ENCODE measurements at regions not wholly inside any gene's neighbourhood (a gene's known extent, or its start where the extent isn't known, plus 50 kb on each side); places are given as distances from the start of the nearest gene placed in this dataset.

DNA sequence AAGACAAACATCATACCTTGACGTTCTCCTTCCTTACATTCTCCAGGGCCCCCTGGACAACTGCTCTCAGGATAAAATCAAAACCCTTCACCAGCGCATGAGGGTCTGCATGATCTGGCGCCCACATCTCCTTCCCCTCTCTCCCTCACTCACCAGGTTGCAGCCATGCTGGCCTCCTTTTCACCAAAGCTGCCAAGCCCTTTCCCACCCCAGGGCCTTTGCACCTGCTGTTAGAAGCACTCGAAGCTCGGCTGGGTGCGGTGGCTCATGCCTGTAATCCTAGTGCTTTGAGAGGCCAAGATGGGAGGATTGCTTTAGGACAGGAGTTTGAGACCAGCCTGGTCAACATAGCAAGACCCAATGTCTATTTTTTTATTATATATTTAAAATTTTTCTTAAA, 56.1 kb upstream of the NUP50 start:
- H3K4me3 ChIP-seq, result no peak overlapping the region
- H3K27ac ChIP-seq, result no peak overlapping the region
- H3K4me1 ChIP-seq (ENCODE audit: low read depth), result no peaks in the 10 kb centered on the region
- no peak for TF ChIP-seq CTCF (IDR thresholded peaks at IDR 0.05; ENCODE audit: low read depth, low read length)
- no peaks in the 10 kb centered on the region for H3K27me3 ChIP-seq
- no peak for DNase-seq (ENCODE audit: low read depth in 1 of 2, low spot score in 1 of 2)
- no peaks in the 10 kb centered on the region for H3K36me3 ChIP-seq
- no peaks in the 10 kb centered on the region for H3K9me3 ChIP-seq (ENCODE audit: low read depth)

- Histone ChIP-seq H3K36me3 (no peaks in the 10 kb centered on the region), H3K27ac (no peak overlapping the region), H3K9me3 (ENCODE audit: low read depth) (no peaks in the 10 kb centered on the region), H3K4me1 (ENCODE audit: low read depth) (no peaks in the 10 kb centered on the region), H3K4me3 (no peak overlapping the region), H3K27me3 (no peaks in the 10 kb centered on the region)
- DNase-seq (ENCODE audit: low read depth in 1 of 2, low spot score in 1 of 2), result peak in 1 of 2 donors; percentile 27
- no peak for TF ChIP-seq CTCF (IDR thresholded peaks at IDR 0.05; ENCODE audit: low read depth, low read length)
Measured at GRCh38 chr22:45112136-45112879, 51.4 kb upstream of the NUP50 start.
